ENCODE measurements at regions not wholly inside any gene's neighbourhood (a gene's known extent, or its start where the extent isn't known, plus 50 kb on each side); places are given as distances from the start of the nearest gene placed in this dataset.

DNA sequence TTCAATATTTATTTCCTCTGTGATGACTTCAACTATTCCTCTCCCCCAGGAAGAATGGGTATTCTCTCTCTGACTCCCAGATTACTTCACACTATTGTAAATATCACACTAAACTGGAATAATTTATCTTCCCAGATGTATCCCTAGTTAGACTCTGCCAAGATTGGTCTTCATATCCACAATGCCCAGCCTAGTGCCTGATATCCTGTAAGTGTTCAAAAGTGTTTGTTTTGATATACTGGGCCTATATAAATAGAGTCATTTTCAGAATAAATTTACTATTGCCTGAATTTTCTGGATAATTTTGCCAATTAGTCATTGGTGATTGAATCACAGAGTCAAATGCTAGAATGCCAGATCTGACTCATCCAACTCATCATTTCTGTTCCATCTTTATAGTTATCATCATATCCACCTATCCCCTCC lies 143.7 kb upstream of the TNC start:
- no peak for DNase-seq

DNA sequence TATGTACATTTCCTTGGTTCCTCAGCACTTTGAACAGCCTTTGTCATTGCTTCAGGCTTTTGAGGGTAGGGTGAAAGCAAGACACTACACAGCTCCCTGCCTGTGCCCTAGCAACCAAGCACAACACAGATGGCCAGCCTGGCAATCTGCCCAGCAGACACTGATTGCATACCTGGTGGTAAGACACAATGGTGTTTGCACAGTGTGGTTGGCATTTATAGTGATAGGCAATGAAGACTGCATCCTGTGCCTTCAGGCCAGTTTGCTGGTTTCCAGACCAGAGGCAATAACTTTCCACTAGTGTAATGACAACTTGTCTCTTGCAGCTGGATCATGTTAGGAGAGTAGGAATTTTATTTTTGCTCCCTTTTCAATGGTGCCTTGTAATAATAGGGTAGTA lies 144.5 kb upstream of the TNC start:
- no peak for DNase-seq

DNA sequence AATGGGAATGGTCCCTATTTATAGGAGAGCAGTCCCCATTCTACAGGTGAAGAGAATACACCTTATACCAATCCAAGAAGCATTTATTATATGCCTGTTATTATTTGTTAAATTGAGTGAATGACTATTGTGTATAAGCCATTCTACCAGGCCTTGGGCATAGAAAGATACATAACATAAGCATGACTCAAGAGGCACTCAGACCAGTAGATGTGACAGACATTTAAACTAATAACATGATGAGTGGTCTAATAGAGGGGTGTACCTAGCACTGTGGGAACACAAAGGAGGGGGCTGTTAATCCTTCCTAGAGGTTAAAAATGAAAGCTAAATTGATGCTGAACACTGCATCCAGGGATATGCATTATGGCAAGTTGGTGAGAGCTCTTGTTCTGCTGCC lies 145.0 kb upstream of the TNC start:
- no peak for DNase-seq

DNA sequence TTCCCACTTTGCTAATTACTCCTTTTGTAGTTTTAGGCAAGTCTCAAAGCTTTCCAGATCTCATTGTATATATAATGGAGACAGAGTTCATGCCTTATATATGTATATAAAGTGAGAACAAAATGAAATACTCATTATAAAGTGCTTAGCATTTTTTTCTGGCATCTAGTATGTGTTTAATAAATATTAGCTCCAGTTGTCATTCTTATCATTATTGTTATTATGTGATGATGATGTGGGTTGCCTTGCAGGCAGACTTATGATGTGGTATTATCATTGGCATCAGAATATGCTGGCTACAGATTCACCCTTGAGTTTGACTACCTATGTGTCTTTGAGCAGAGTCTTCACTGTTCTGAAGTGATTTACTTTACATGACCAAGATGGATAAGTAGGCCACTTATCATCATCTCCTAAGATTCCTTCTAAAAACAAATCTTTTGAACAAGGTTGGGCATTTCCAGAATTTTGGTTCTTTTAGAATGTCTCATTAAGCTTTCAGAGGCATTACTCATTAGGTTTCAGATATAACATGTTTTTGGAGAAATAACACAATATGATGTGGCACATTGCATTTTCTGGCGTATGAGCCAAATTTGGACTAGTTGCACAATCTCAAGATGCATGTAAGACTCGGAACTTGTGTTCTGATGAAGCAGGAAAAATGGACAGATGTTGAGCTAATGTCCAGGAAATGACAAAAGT lies 145.6 kb upstream of the TNC start:
- no peak for DNase-seq

DNA sequence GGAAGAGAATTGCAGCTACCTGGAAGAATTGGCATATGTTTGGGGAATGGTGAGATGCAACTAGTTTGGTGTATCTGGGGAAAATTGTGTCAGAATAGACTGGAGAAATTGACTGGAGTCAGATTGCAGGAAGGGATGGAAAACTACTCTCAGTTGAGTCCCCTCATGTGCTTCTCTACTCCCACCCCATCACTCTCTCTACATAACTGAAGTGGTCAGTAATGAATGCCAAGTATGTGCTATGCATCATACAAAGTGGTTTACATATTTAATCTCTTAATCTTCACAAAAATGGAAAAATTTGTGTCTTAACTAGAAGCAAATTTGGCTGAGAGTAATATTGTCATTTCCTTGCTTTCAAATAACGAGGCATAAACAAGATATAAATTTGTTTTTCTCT lies 146.4 kb upstream of the TNC start:
- no peak for DNase-seq

DNA sequence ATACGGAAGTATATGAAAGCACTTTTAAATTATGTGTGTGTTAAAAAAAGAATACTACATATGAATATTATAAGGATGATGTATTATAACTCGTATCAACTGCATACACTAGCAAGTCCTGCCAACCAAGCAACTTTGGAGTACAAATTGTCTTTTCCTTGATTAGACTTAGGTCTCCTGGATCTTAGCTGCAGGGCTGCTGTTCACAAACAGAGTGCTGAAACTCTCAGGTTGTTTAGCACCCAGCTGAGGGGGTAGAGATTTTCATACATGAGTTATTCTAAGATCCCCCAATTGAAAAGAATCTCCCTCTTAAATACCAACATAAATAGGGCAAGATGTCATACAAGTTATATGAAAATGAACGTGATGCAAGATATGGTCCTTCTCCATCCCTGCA lies 149.8 kb upstream of the TNC start:
- DNase-seq: no peak

DNA sequence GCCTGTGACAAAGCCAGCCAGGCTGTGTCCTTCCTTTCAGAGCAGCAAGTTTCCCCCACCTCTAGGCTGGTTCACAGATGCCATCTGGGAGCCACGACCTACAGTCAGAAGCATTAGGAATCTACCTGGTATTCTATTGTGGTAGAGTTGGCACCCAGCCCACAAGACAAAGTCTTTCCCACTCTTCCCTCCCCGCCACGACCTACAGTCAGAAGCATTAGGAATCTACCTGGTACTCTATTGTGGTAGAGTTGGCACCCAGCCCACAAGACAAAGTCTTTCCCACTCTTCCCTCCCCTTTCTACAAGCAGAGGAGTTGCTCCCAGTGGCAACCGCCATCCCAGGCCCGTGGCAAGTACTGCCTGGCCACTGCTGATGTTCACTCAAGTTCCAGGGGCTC lies 157.8 kb upstream of the TNC start:
- DNase-seq: no peak

DNA sequence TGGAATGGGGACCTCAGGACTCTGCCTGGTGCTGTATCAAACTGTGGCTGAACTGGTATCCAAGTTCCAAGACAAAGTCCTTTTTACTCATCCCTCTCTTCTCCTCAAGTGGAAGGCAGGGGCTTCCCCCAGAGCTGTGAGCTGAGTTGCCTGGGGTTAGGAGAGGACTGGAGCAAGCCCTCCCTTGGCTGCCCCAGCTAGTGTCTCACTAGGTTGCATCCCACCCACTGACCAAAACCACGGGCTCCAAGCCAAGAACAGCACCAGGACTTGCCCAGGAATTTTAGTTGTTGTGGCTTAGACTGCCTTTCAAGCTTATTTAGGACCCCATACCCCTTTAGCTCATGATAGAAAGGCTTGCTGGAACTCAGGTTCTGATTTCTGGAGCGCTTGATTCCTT lies 158.7 kb upstream of the TNC start:
- no peak for DNase-seq

DNA sequence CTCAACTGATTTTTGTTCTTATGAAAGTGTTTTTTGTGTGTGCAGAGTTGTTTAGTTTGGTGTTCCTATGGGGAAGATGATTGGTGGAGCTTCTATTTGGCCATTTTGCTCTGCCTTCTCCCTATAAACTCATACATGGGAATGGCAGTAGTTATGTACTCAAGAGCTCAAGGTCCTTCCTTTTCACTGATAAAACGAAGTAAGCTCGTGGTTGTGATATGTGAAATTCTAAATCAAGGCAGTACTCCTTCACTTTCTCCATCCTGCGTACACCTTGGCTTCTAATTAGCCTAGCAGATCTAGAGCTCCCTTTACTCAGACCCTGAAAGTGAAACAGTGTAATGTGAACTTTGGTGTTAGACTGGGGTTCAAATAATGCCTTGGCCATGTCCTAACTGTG lies 159.3 kb upstream of the TNC start:
- DNase-seq: no peak

DNA sequence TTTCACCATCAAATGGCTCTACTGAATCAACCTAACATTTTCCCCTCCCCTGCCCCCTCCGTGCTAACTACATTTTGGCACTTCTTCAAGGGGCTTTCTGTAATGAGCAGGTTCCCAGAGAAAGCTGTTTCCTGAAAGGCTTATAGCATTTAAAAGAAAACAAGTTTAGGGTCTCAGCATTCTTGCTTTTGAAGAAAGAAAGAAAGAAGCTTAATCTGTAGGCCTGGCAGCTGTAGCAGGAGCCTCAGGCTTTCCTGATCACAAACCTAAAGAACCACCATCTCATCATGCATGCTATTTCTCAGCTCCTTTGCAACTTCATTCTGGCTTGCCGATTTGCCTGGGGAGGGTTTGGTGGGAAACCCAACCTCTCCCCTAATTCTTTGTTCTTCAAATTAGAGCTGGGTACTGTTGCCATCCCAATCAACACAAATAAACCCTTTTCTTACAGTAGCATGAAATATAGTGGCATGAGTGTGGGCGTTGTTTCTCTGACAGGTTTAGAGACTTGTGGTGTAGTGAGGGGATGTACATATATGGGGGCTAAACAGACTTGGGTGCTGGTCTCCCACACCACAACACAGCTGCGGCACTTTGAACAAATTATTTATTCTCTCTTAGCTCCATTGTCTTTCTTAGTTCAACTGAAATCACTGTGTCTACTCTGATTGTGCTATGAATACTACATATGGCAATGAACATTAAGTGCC lies 160.5 kb upstream of the TNC start:
- DNase-seq: no peak

DNA sequence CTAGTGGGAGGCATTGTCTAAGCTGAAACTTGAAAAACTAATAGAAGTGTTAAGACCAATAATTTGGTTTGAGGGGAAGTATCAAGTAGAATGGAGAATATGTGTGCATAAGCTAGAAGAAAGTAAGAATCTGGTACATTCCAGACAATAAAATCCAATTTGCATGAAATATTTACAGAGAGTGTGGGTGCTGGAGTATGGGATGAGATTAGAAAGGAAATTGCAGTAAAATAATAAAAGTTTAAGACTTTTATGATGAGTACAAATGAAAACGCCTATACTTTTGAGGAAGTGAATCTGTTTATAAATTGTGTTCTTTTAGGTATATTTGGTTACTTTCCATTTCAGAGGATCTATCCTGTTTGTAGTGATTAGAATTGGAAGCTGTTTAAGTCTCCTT lies 165.4 kb upstream of the TNC start:
- DNase-seq: no peak

DNA sequence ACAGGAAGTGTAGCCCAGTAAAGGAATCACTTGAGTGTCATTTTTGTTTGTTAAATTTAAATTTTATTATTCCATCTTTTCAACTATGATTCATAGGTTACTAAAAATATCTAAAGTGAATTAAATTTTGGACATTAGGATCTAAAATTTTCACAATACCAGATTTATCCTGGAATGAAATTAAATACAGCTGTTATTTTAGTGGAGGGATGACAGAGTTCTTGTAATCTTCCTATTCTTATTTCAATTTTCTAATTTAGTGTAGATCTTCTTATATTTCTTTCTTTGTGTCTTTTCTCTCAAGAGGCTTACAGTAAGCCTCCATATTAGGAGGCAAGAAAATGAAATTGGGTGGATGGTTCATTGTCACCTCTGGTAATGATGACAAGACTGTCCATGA lies 167.9 kb upstream of the TNC start:
- no peak for DNase-seq

DNA sequence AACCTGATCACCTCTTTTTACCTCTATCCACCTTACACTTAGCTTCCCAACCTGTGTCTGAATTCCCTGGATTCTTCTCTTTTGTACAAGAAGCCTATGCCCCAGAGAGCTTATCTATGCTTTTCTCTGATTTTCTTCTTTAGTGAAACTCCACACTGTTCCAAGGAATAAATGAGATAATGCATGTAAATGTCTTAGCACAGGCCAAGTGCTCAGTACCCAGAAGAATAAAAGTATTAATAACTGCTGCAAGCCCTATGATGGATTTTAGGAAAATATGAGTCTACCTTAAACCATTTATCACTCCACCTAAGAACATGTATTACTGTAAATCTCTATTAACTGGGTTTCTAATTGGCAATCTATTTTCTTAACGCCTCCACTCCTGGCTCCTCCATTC lies 168.5 kb upstream of the TNC start:
- no peak for DNase-seq

DNA sequence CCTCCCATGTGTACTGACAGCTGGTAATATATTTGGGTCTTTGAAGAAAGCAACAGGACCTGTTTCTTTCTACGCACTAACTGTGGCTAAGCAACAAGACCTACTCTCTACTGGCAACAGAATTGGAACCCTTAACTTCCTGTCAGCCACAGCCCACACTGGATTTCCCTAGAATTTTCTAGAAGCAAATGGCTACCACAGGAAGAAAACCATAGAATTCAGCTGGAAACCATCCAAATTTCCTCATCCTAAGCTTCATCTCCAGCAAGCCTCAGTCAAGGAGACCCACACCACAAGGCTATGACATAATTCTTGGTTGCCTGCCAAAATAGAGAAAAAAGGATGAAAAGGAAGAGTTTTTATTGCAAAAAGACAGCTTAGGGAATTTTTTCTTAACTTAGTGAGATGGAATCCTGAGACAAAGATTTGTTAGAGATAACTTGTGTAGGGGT lies 171.8 kb upstream of the TNC start:
- no peak for DNase-seq

DNA sequence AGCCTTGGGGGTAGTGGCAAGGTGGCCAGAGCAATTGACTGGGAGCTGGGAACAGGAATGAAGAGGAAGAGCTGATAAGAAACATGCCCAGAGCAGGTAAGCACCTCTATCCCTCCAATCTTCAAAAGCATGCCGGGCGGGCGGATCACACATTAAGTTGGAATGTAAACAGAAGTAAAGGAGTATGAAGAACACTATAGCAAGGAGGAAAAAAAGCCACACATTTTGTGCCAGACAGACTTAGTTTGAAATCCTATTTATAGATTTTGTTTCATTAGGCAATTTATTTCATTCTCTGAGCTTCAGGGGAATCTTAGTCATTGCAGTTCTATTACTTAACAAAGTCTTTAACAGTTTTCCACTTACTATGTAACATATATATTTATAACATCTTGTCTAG lies 173.9 kb upstream of the TNC start:
- DNase-seq: no peak

DNA sequence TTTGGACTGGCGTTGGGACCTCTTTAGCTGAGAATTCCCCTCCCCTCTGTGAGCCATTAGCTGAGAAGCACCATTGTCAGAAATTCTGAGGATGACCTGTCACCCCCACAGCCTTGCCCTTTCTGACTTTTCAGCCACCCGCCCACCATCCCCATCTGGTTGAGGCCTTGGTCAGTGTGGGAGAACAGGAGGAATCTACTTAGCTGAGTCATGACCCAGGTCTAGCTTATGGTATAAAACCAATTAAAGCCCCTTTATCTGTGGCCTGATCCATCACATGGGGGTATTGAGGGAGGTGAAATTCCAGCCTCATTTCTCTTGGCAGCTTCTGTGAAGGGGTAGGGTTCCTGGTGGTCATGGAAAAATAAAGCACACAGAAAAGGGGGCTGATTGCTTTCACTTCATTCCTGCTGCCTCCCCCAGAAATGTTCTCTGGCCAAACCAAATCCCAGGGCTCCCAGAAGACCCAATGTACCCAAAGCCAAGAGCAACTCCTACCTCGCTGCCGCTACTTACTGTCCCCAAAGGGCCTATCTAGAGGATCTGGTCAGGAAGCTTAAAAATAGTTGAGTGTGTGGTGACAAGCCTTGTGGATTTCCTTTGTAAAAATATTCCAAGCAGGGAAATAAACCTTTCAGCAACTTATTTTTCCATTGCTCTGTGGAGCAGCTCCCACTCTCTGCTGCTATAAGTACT lies 174.8 kb upstream of the TNC start:
- no peak for DNase-seq

DNA sequence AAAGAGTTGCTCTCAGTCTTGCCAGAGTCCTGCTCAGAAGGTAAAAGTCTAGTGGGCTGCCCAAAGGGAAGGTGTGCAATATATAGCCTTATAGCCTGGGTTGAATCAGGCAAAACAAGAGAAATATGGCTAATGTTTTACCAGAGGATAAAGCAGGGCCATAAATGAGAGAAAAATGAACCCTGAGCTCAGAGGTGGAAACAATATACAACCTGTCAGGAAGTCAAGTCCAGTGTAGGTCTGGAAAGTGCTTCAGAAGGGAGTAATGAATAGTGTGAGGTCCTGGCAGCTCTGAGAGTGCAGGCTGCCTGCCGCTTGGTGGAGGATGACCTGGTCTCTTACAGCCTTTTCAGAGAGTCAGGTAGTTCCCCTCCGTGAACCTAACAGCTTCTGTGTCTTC lies 177.8 kb upstream of the TNC start:
- DNase-seq: no peak

DNA sequence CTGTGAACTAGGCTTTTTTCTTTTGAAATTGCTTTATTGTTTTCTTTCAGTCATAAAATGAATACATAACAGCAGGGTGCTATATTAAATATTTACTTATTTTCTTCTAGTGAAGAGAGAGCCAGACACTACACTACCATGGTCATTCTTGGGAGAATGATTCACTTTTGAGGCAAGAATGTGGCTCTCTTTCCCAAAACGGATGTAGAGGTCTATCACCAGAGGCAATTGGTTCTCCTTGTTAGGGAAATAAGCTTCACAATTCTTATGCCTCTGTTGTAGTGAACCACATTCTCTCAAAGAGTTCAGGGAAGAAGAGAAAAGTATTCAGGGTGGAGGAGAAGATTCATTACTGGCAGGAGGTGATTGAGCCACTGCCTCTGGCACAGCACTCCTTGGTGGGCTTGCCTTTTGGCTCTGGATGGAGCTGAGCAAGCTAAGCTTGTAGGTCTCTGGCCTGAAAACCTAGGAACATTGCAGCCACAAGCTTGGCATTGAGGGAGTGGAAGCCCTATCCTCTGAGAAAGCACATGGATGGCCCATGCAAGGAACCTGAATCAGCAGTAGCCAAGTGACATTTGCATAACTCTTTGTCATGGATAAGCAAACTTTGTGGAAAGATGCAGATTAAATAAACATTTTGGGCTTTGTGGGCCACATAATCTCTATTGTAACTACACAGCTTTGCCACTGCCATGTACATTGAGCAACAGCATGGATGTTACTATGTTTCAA lies 179.0 kb upstream of the TNC start:
- no peak for DNase-seq

DNA sequence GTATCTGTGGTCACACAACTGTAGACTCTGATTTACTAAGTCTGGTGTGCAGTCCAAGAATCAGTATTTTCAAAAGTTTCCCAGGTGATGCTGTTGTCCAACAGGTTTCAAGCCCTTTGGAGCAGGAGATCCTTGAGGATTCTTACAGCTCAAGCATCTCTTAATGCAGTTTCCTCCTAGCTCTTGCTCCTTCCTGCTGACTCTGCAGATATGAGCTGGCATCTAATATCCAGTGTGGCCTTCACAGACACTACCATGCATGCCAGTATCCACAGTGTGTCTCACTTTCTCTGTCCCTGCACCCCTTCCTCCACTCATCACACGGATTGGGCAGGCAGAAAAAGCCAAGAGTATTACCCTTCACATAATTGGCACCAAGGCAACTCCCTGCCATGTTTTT lies 182.2 kb upstream of the TNC start:
- DNase-seq: no peak

DNA sequence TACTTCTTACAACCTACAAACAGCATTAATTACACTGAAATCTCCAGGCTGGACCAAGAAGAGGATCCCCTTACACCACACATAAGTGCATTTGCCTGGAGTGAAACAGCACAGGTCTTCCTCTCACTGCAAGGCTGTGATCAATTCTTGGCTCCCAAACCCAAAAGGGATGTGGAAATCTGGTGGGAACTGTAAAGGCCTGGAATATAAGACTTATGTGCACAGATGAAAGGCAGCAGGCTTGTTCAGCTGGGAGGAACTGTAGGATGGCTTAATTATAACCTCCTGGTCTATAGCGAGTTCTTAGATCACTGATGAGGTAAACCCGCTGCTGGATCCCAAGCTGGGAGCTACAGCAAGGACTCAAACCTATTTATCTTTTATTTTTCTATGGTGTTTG lies 182.9 kb upstream of the TNC start:
- no peak for DNase-seq

DNA sequence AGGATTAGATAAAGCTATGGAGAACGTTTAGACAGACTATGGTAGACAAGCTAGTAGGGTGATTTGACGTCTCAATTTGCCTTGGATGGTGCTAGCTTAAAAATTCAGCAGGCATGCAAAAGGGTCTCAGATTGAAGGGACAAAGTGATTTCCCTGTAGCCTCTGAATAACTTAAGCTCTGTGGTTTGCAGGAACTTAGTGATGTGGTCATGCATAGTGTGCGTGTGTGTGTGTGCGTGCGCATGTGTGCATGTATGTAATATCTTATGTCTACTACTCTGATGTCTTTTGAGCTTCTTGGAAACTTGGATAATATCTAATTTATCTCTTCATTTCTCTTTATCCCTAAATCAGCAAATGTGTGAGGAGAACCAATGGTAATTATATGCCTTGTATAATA lies 183.6 kb upstream of the TNC start:
- DNase-seq: no peak

DNA sequence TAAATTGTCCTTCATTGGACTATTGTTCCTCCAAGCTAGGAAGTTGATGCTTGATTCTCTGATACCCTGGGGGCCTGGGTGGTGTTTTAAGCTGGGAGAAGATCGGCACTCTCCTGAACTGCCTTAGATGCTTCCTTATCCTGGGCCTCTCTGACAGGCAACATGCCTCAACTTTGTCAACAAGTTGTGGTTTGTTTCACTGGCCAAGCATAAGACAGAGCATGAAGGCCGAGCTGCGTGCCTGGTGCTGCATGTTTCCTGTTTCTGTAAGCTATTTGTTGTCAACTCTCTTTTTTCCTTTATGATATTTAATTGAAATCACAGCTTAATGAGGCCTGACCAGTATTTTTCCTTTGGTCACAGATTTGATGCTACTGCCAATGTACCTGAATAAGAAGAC lies 187.6 kb upstream of the TNC start:
- DNase-seq: no peak

DNA sequence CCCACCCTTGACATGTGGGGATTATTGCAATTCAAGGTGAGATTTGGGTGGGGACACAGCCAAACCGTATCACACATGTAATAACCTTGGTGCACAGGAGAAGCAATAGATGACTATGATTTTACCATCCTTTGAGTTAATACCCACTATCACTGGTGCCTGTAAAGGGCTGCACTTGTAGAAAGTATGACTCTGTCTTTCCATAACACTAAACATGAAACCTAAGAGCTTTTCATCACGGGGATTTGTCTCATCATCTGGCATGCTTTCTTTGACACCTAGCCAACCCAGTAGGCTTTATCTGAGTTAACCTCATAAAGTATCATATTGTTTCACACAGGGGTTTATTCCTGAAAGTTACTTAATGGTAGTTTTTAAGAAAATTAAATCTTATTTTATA lies 188.9 kb upstream of the TNC start:
- DNase-seq: no peak

DNA sequence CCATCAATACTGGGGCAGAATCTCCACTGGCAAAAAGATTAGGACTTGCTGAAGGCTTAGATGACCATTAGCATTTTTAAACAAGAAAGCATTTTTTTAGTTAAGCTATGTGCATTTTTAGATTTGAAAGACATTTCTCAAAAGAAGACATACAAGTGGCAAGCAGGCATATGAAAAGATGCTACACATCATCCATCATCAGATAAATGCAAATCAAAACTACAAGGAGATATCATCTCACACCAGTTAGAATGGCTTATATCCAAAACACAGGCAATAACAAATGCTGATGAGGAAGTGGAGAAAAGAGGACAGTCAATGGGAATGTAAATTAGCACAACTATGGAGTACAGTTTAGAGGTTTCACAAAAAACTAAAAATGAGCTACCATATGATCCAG lies 195.6 kb upstream of the TNC start:
- DNase-seq: no peak
